Stimulated activated naive CD8-positive, alpha-beta T cell treated with anti-CD3 and anti-CD28 coated beads, Interleukin-15, Interleukin-2, amounts not matched to agents 100 ng/mL and 50 ng/mL, for 24 hours (primary cell): ENCODE measurements at regions not wholly inside any gene's neighbourhood (a gene's known extent, or its start where the extent isn't known, plus 50 kb on each side); places are given as distances from the start of the nearest gene placed in this dataset.

Source experiments
- H3K27ac Mint-ChIP-seq: one replicate; pipeline ENCODE4 v1.8.0; 2021; ENCODE audit warnings: mild to moderate bottlenecking, mixed read lengths
- H3K27me3 Mint-ChIP-seq: one replicate; pipeline ENCODE4 v1.8.0; 2021; ENCODE audit warnings: mixed read lengths
- H3K36me3 Mint-ChIP-seq: one replicate; pipeline ENCODE4 v1.8.0; 2021; ENCODE audit warnings: low read depth, mixed read lengths
- H3K4me1 Mint-ChIP-seq: one replicate; pipeline ENCODE4 v1.8.0; 2021; ENCODE audit warnings: low read depth, mixed read lengths
- H3K4me3 Mint-ChIP-seq: one replicate; pipeline ENCODE4 v1.8.0; 2021; ENCODE audit warnings: mild to moderate bottlenecking, mixed read lengths
- H3K9me3 Mint-ChIP-seq: one replicate; pipeline ENCODE4 v1.8.0; 2021; ENCODE audit warnings: mixed read lengths

GRCh38 chr1:114214016-114214415, 60.3 kb upstream of the SYT6 start:
- H3K36me3 Mint-ChIP-seq: no peaks in the 10 kb centered on the region
- H3K27ac Mint-ChIP-seq: no peak overlapping the region
- no peak overlapping the region for H3K4me3 Mint-ChIP-seq
- peaks cover 4% of the 10 kb centered on the region for H3K4me1 Mint-ChIP-seq
- H3K9me3 Mint-ChIP-seq: no peaks in the 10 kb centered on the region
- peaks cover under 1% of the 10 kb centered on the region for H3K27me3 Mint-ChIP-seq

DNA sequence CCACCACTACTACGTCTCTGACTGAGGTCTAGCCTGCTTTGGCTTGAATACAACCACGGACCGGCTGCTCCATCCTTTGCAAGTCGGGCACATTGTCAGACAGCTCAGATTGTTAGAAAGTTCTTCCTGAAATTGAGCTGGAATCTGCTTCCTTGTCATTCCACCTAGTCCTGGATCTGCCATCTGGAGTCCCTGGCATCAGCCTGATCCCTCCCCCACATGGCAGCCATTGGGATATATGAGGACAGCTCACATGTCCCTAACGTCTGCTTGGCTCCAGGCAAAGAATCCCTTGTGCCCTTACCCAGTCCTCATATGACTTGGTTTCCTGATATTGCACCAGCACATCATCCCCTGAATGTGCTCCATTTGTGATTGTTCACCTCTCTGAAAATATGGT, 56.3 kb upstream of the SYT6 start:
- no peak overlapping the region for H3K4me3 Mint-ChIP-seq
- no peaks in the 10 kb centered on the region for H3K36me3 Mint-ChIP-seq
- no peak overlapping the region for H3K27ac Mint-ChIP-seq
- no peaks in the 10 kb centered on the region for H3K4me1 Mint-ChIP-seq
- peaks cover 26% of the 10 kb centered on the region for H3K27me3 Mint-ChIP-seq
- H3K9me3 Mint-ChIP-seq: no peaks in the 10 kb centered on the region

GRCh38 chr1:114208714-114209113, 55.0 kb upstream of the SYT6 start:
- Mint-ChIP-seq H3K27me3 (peaks cover 29% of the 10 kb centered on the region), H3K36me3 (no peaks in the 10 kb centered on the region), H3K27ac (no peak overlapping the region), H3K9me3 (no peaks in the 10 kb centered on the region), H3K4me3 (no peak overlapping the region), H3K4me1 (no peaks in the 10 kb centered on the region)

DNA sequence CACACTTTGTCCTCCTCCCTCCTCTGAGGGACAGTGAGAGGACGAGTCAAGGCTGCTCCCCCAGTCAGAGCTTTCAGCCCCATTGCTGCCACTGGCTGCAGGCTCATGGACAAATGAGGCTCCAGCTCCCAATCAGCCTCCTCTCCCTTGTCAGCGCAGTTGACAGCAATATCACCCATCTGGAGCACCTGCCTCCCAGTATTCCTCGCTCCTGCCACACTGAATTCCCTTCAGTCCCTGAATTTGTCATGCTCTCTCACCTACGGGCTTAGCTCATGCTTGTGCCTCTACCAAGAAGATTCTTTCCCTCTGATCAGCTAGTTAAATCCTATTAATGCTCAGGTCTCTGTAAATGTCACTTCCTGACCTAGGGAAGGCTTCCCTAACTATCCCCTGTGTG, 54.4 kb upstream of the SYT6 start:
- Mint-ChIP-seq H3K4me3 (no peak overlapping the region), H3K27ac (no peak overlapping the region), H3K27me3 (peaks cover 33% of the 10 kb centered on the region), H3K9me3 (no peaks in the 10 kb centered on the region), H3K36me3 (no peaks in the 10 kb centered on the region), H3K4me1 (no peaks in the 10 kb centered on the region)

DNA sequence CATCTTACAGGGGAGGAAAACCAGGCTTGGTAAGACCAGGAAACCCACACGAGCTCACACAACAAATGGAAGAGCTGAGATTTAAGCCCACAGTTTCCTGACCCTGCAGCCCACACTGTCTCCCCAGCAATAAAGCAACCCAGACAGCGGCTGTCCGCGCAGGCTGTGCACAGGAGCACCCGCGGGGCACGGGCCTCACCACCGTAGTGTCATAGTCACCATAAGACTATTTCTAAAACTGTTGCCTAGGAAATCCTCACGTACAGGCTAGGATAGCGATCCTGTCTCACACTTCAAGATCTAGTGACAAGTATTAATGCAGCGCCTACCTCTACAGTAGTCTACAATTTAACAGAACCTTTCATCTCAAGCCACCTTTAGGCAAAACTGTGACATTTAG, 54.0 kb upstream of the SYT6 start:
- H3K4me3 Mint-ChIP-seq: no peak overlapping the region
- no peaks in the 10 kb centered on the region for H3K9me3 Mint-ChIP-seq
- peaks cover 34% of the 10 kb centered on the region for H3K27me3 Mint-ChIP-seq
- no peak overlapping the region for H3K27ac Mint-ChIP-seq
- H3K36me3 Mint-ChIP-seq: no peaks in the 10 kb centered on the region
- no peaks in the 10 kb centered on the region for H3K4me1 Mint-ChIP-seq

- no peaks in the 10 kb centered on the region for H3K9me3 Mint-ChIP-seq
- H3K36me3 Mint-ChIP-seq: no peaks in the 10 kb centered on the region
- no peaks in the 10 kb centered on the region for H3K4me1 Mint-ChIP-seq
- no peak overlapping the region for H3K4me3 Mint-ChIP-seq
- H3K27ac Mint-ChIP-seq: no peak overlapping the region
- H3K27me3 Mint-ChIP-seq: peaks cover 43% of the 10 kb centered on the region
Measured at GRCh38 chr1:114206392-114206791, 52.7 kb upstream of the SYT6 start.

DNA sequence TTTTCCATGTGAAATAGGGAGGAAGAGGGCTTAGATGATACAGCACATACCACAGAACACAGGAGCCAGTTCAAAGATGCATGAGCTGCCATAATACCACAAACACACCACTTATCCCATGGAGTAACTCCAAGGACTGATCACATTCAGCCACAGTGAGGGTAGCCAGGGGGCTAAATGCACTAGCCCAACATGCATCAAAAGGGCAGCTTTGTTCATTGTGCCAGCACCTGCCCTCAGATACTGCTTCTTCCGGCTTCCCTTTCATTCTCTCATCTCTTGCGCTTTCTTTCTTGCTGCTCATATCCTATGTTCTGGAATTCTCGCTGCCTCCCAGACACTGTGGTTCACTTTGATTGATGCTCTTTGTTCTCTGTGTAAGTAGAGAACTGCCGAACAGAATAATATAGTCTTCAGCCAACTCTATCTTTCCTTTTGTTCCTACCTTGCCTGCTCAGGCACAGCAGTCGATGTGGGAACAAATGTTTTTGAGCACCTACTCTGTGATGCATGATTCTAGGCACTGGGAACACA, 50.0 kb upstream of the SYT6 start:
- Mint-ChIP-seq H3K4me1 (no peaks in the 10 kb centered on the region), H3K9me3 (no peaks in the 10 kb centered on the region), H3K4me3 (no peak overlapping the region), H3K36me3 (no peaks in the 10 kb centered on the region), H3K27ac (no peak overlapping the region), H3K27me3 (peaks cover 55% of the 10 kb centered on the region)
